Gastrocnemius medialis (tissue), 4 donors: ENCODE measurements at regions not wholly inside any gene's neighbourhood (a gene's known extent, or its start where the extent isn't known, plus 50 kb on each side); places are given as distances from the start of the nearest gene placed in this dataset.
"Not testable (repeated sequence)": the region's sequence is repeated elsewhere in the genome, so short reads cannot be mapped to it uniquely, and the experiment has no call there.

ENCODE experiments used
- POLR2A ChIP-seq, 2 donors: fragments of 450-650 bp; IDR thresholded peaks; one replicate each; pipeline ENCODE4 v1.6.1; 2017; ENCODE audit warnings: antibody characterized with exemption in 2 of 2, mild to moderate bottlenecking in 2 of 2, moderate library complexity in 2 of 2
- TF ChIP-seq, protein P1 (sequence below), 5 experiments: fragments of 450-650 bp in 3 of 5; fragments of 200-600 bp in 2 of 5; sonication (generic) in 2 of 5; IDR thresholded peaks in 4 of 5; conservative IDR thresholded peaks in 1 of 5; 1 replicate in 4 of 5; 2 replicates in 1 of 5; pipeline ENCODE4 v1.5.1; 2016 to 2019; ENCODE audit warnings: antibody characterized with exemption in 5 of 5, mild to moderate bottlenecking in 3 of 5, moderate library complexity in 3 of 5

GRCh38 chr21:6087579-6088178 is 4433.7 kb upstream of the TPTE start:
- TF ChIP-seq, protein P1, sequence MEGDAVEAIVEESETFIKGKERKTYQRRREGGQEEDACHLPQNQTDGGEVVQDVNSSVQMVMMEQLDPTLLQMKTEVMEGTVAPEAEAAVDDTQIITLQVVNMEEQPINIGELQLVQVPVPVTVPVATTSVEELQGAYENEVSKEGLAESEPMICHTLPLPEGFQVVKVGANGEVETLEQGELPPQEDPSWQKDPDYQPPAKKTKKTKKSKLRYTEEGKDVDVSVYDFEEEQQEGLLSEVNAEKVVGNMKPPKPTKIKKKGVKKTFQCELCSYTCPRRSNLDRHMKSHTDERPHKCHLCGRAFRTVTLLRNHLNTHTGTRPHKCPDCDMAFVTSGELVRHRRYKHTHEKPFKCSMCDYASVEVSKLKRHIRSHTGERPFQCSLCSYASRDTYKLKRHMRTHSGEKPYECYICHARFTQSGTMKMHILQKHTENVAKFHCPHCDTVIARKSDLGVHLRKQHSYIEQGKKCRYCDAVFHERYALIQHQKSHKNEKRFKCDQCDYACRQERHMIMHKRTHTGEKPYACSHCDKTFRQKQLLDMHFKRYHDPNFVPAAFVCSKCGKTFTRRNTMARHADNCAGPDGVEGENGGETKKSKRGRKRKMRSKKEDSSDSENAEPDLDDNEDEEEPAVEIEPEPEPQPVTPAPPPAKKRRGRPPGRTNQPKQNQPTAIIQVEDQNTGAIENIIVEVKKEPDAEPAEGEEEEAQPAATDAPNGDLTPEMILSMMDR (IDR thresholded peaks at IDR 0.05 in 4 of 5, conservative IDR thresholded peaks at IDR 0.05 in 1 of 5), result not testable (repeated sequence)
- TF ChIP-seq POLR2A (IDR thresholded peaks at IDR 0.05), result not testable (repeated sequence)
